Mesenchymal stem cell (in vitro differentiated cells and primary cell): ENCODE measurements at regions not wholly inside any gene's neighbourhood (a gene's known extent, or its start where the extent isn't known, plus 50 kb on each side); places are given as distances from the start of the nearest gene placed in this dataset.

Source experiments
- DNase-seq: peaks from one replicate; pipeline ENCODE4 v3.0.0-alpha.2; 2013
- H2AFZ ChIP-seq: one replicate; pipeline ENCODE4 v1.6.1; 2013; ENCODE audit warnings: low read depth, mild to moderate bottlenecking, control low read depth, inconsistent platforms, low read length, moderate library complexity
- H2AK5ac ChIP-seq: 2 replicates; pipeline ENCODE4 v1.6.1; 2013; ENCODE audit warnings: low read length, moderate library complexity, mild to moderate bottlenecking, inconsistent platforms; ENCODE audit not compliant: severe bottlenecking
- H2BK120ac ChIP-seq: one replicate; pipeline ENCODE4 v1.6.1; 2013; ENCODE audit warnings: low read depth, mild to moderate bottlenecking, inconsistent platforms, low read length, moderate library complexity
- H2BK12ac ChIP-seq, 2 experiments: one replicate each; pipeline ENCODE4 v1.6.1; 2013; ENCODE audit warnings: inconsistent platforms in 2 of 2, low read length in 2 of 2, mild to moderate bottlenecking in 2 of 2, moderate library complexity in 2 of 2, control low read depth in 1 of 2
- H2BK15ac ChIP-seq: one replicate; pipeline ENCODE4 v1.6.1; 2013; ENCODE audit warnings: mild to moderate bottlenecking, low read depth, inconsistent platforms; ENCODE audit not compliant: poor library complexity, severe bottlenecking
- H2BK5ac ChIP-seq: 2 replicates; pipeline ENCODE4 v1.6.1; 2013; ENCODE audit warnings: low read depth, mild to moderate bottlenecking, low read length, control low read depth, inconsistent platforms; ENCODE audit not compliant: poor library complexity, severe bottlenecking
- H3K14ac ChIP-seq, 2 experiments: one replicate each; pipeline ENCODE4 v1.6.1; 2013; ENCODE audit warnings: inconsistent platforms in 2 of 2, low read length in 2 of 2, control low read depth in 1 of 2, mild to moderate bottlenecking in 1 of 2, moderate library complexity in 1 of 2
- H3K18ac ChIP-seq, 2 experiments: one replicate each; pipeline ENCODE4 v1.6.1; 2013; ENCODE audit warnings: inconsistent platforms in 2 of 2, low read length in 2 of 2, control low read depth in 1 of 2, low read depth in 1 of 2, mild to moderate bottlenecking in 1 of 2
- H3K23ac ChIP-seq, 2 experiments: one replicate each; pipeline ENCODE4 v1.6.1; 2013; ENCODE audit warnings: inconsistent platforms in 2 of 2, low read length in 2 of 2, mild to moderate bottlenecking in 2 of 2, moderate library complexity in 2 of 2, control low read depth in 1 of 2
- H3K27ac ChIP-seq: 2 replicates; pipeline ENCODE4 v1.5.1; 2013; ENCODE audit warnings: mild to moderate bottlenecking, moderate library complexity, low read length, control low read depth, inconsistent platforms; ENCODE audit not compliant: poor library complexity, severe bottlenecking
- H3K27me3 ChIP-seq, 2 experiments: 2 replicates each; pipeline versions ENCODE4 v1.6.1 to v1.7.0; 2013; ENCODE audit warnings: low read length in 2 of 2, mild to moderate bottlenecking in 2 of 2, moderate library complexity in 2 of 2, control low read depth in 1 of 2, inconsistent platforms in 1 of 2; ENCODE audit not compliant: control insufficient read depth in 1 of 2, insufficient read depth in 1 of 2
- H3K36me3 ChIP-seq, 2 experiments: 2 replicates each; pipeline versions ENCODE4 v1.6.1 to v1.7.0; 2013; ENCODE audit warnings: low read length in 2 of 2, control low read depth in 1 of 2, inconsistent platforms in 1 of 2, low read depth in 1 of 2, mild to moderate bottlenecking in 1 of 2; ENCODE audit not compliant: insufficient read depth in 2 of 2, control insufficient read depth in 1 of 2
- H3K4ac ChIP-seq, 2 experiments: one replicate each; pipeline ENCODE4 v1.6.1; 2013; ENCODE audit warnings: inconsistent platforms in 2 of 2, low read length in 2 of 2, mild to moderate bottlenecking in 2 of 2, moderate library complexity in 2 of 2, control low read depth in 1 of 2, low read depth in 1 of 2
- H3K4me1 ChIP-seq: 2 replicates; pipeline ENCODE4 v1.6.1; 2013; ENCODE audit warnings: low read depth, low read length, control low read depth; ENCODE audit not compliant: control insufficient read depth, insufficient read depth
- H3K4me2 ChIP-seq: 2 replicates; pipeline ENCODE4 v1.6.1; 2013; ENCODE audit warnings: low read length, mild to moderate bottlenecking, inconsistent platforms; ENCODE audit not compliant: poor library complexity, severe bottlenecking
- H3K4me3 ChIP-seq, 2 experiments: 2 replicates each; pipeline versions ENCODE4 v1.5.1 to v1.7.0; 2013; ENCODE audit warnings: low read length in 2 of 2, mild to moderate bottlenecking in 2 of 2, control low read depth in 1 of 2, low read depth in 1 of 2; ENCODE audit not compliant: insufficient read depth in 1 of 2
- H3K79me1 ChIP-seq: replicated peaks from 2 replicates; pipeline ENCODE4 v1.6.1; 2013; ENCODE audit warnings: mild to moderate bottlenecking, control low read depth, low read length, inconsistent platforms; ENCODE audit not compliant: poor library complexity, severe bottlenecking
- H3K9ac ChIP-seq: 2 replicates; pipeline ENCODE4 v1.7.0; 2013; ENCODE audit warnings: mild to moderate bottlenecking, low read length, moderate library complexity
- H3K9me3 ChIP-seq: 2 replicates; pipeline ENCODE4 v1.7.0; 2013; ENCODE audit warnings: mild to moderate bottlenecking, low read length; ENCODE audit not compliant: control insufficient read depth
- H4K8ac ChIP-seq: one replicate; pipeline ENCODE4 v1.6.1; 2013; ENCODE audit warnings: inconsistent platforms, mild to moderate bottlenecking, low read length, moderate library complexity
- H4K91ac ChIP-seq: one replicate; pipeline ENCODE4 v1.6.1; 2013; ENCODE audit warnings: mild to moderate bottlenecking, low read length, inconsistent platforms
- WGBS: methylation state at CpG from one replicate; pipeline ENCODE4 v1.1.7; 2013; ENCODE audit warnings: mixed read lengths; 5-methylcytosine and 5-hydroxymethylcytosine counted together

DNA sequence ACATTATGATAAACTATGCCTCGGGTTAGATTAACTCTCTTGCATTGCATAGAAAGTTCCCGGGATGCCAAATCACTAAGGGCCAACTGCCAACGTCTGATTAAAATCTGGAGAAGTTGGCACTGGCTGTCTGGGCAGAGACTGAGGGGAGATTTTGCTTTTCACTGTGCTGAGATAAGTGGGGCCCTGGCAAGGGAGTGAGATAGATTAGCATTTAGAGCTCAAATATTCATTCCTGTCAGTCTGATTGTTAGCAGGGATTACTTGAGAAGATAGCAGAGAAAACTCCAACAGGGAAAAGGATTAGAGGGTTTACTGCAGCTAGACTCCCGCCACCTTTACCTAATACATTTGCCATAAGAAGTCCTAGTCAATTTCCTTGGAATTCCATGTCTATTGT is 714.1 kb upstream of the CHRM3 start:
- no peak overlapping the region for H2BK15ac ChIP-seq
- H3K14ac ChIP-seq = no peak overlapping the region
- H3K9ac ChIP-seq = no peak overlapping the region
- no peak overlapping the region for H4K91ac ChIP-seq
- 83% methylated on average over 3 of the region's 4 CpGs for WGBS
- no peaks in the 10 kb centered on the region for H3K27me3 ChIP-seq
- no peaks in the 10 kb centered on the region for H3K4me1 ChIP-seq
- H2BK12ac ChIP-seq = no peak overlapping the region
- H4K8ac ChIP-seq = no peak overlapping the region
- no peak overlapping the region for H3K4ac ChIP-seq
- H2AFZ ChIP-seq = no peak overlapping the region
- H3K79me1 ChIP-seq = no peaks in the 10 kb centered on the region
- H3K4me3 ChIP-seq = no peak overlapping the region
- H3K27ac ChIP-seq = no peak overlapping the region
- H3K4me2 ChIP-seq = no peak overlapping the region
- no peak overlapping the region for H2BK5ac ChIP-seq
- no peak overlapping the region for H2AK5ac ChIP-seq
- no peaks in the 10 kb centered on the region for H3K36me3 ChIP-seq
- peaks cover 12% of the 10 kb centered on the region for H3K9me3 ChIP-seq
- no peak overlapping the region for H3K23ac ChIP-seq
- no peak overlapping the region for H3K18ac ChIP-seq
- peak overlapping the region; percentile 5 for H2BK120ac ChIP-seq
- DNase-seq = no peak

DNA sequence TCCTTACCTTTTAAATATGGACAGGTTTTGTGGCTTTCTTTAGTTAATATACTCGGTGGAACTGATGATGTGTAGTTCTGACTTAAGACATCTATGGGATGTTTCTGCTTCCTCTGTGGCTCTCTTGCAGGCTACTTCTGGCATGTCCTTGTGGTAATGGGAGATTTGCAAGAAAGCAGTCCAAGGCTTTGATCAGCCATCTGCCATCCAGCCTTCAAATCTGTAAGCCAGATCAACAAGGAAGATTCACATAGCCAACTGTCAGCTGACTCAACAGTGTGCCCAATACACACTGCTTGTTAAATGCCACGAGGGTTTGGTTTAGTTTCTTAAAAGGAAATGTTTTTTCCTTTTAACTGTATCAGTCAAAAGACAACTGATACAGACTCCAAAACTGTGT is 722.2 kb upstream of the CHRM3 start:
- no peak overlapping the region for H2AK5ac ChIP-seq
- no peak overlapping the region for H2BK120ac ChIP-seq
- no peak overlapping the region for H2BK5ac ChIP-seq
- H4K91ac ChIP-seq = no peak overlapping the region
- DNase-seq = no peak
- H3K9me3 ChIP-seq = peaks cover 12% of the 10 kb centered on the region
- H2AFZ ChIP-seq = no peak overlapping the region
- H3K18ac ChIP-seq = no peak overlapping the region
- no peak overlapping the region for H3K23ac ChIP-seq
- H3K4me2 ChIP-seq = no peak overlapping the region
- H3K4me3 ChIP-seq = no peak overlapping the region
- no peaks in the 10 kb centered on the region for H3K4me1 ChIP-seq
- H4K8ac ChIP-seq = no peak overlapping the region
- 80% methylated on average over 1 of the region's 2 CpGs for WGBS
- H2BK15ac ChIP-seq = no peak overlapping the region
- H3K14ac ChIP-seq = no peak overlapping the region
- no peaks in the 10 kb centered on the region for H3K79me1 ChIP-seq
- H3K9ac ChIP-seq = no peak overlapping the region
- no peaks in the 10 kb centered on the region for H3K36me3 ChIP-seq
- H3K4ac ChIP-seq = no peak overlapping the region
- no peaks in the 10 kb centered on the region for H3K27me3 ChIP-seq
- no peak overlapping the region for H3K27ac ChIP-seq
- no peak overlapping the region for H2BK12ac ChIP-seq

GRCh38 chr1:238660849-238661248 is 725.5 kb upstream of the CHRM3 start:
- Histone ChIP-seq H3K27ac (no peak overlapping the region), H3K14ac (no peak overlapping the region), H2AFZ (no peak overlapping the region), H3K9me3 (no peaks in the 10 kb centered on the region), H2BK5ac (no peak overlapping the region), H3K27me3 (no peaks in the 10 kb centered on the region), H4K91ac (no peak overlapping the region), H2AK5ac (no peak overlapping the region), H3K36me3 (no peaks in the 10 kb centered on the region), H3K79me1 (no peaks in the 10 kb centered on the region), H3K4me3 (no peak overlapping the region), H3K4ac (no peak overlapping the region), H2BK120ac (no peak overlapping the region), H2BK12ac (no peak overlapping the region), H3K18ac (no peak overlapping the region), H4K8ac (no peak overlapping the region), H3K4me1 (no peaks in the 10 kb centered on the region), H3K9ac (no peak overlapping the region), H3K4me2 (no peak overlapping the region), H3K23ac (no peak overlapping the region), H2BK15ac (no peak overlapping the region)
- WGBS = 100% methylated on average over 1 of the region's 1 CpG
- no peak for DNase-seq

DNA sequence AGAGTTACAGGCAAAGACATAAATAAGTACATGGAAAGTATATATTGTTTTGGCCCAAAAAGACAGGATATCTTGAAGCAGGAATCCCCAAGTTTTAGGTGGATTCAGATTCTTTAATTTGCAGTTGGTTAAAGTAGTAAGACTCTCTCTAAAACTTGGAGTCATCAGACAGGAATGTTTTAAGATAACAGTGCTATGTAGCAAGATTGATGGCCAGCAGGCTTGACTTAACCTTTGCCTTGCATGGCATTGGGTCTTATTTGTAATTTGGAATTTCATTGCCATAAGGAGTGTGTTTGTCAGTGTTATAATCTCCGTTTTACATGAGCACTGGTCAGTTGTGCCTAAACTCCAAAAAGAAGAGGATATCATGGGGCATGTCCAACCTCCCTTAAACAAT is 727.6 kb upstream of the CHRM3 start:
- H4K91ac ChIP-seq = no peak overlapping the region
- H4K8ac ChIP-seq = no peak overlapping the region
- H3K4me2 ChIP-seq = no peak overlapping the region
- H2BK120ac ChIP-seq = no peak overlapping the region
- no peak overlapping the region for H3K18ac ChIP-seq
- no peak overlapping the region for H3K4ac ChIP-seq
- no peak overlapping the region for H3K14ac ChIP-seq
- H2BK12ac ChIP-seq = no peak overlapping the region
- H2BK5ac ChIP-seq = no peak overlapping the region
- no peaks in the 10 kb centered on the region for H3K9me3 ChIP-seq
- no peak overlapping the region for H2BK15ac ChIP-seq
- DNase-seq = peak; percentile 70
- H2AK5ac ChIP-seq = no peak overlapping the region
- no peak overlapping the region for H3K9ac ChIP-seq
- H3K79me1 ChIP-seq = no peaks in the 10 kb centered on the region
- H3K27ac ChIP-seq = peak overlapping the region; percentile 64
- H3K4me1 ChIP-seq = no peaks in the 10 kb centered on the region
- no peaks in the 10 kb centered on the region for H3K36me3 ChIP-seq
- 0% methylated on average over 1 of the region's 1 CpG for WGBS
- H3K23ac ChIP-seq = no peak overlapping the region
- H3K4me3 ChIP-seq = no peak overlapping the region
- no peaks in the 10 kb centered on the region for H3K27me3 ChIP-seq
- H2AFZ ChIP-seq = no peak overlapping the region
